ENCODE measurements at regions not wholly inside any gene's neighbourhood (a gene's known extent, or its start where the extent isn't known, plus 50 kb on each side); places are given as distances from the start of the nearest gene placed in this dataset.

GRCh38 chr1:38287547-38287946 is 241.0 kb upstream of the POU3F1 start:
- no peak overlapping the region for H3T11ph ChIP-seq (ENCODE audit: low read length)
- H3K36me3 Mint-ChIP-seq (ENCODE audit: insufficient read depth in 1 of 3, low read depth in 3 of 3): peaks cover 0 to 2% (median 0%) of the 10 kb centered on the region in 3 experiments; a peak in 2 of 7 replicates

More at GRCh38 chr1:38287547-38287946, 241.0 kb upstream of the POU3F1 start:
- H4K91ac ChIP-seq (ENCODE audit: insufficient read length, low read depth, low read length): no peak overlapping the region
- Mint-ChIP-seq H3K4me1 (peaks cover 56 to 65% of the 10 kb centered on the region in 2 experiments), H3K4me3 (no peak overlapping the region), H3K9me3 (no peaks in the 10 kb centered on the region), H3K27ac (no peak overlapping the region; a peak in 1 of 7 replicates), H3K27me3 (ENCODE audit: low read depth) (peaks cover 8% of the 10 kb centered on the region)
- no peaks in the 10 kb centered on the region for H3K23me2 ChIP-seq (ENCODE audit: insufficient read length, low read depth, low read length, poor library complexity, severe bottlenecking)
- no peak overlapping the region for H3K27ac ChIP-seq (ENCODE audit: insufficient read length, low read depth, low read length)
- H3K9me3 ChIP-seq (ENCODE audit: control insufficient read depth, low read depth, low read length): no peaks in the 10 kb centered on the region
- H3K79me2 ChIP-seq (ENCODE audit: insufficient read depth, low read length): no peaks in the 10 kb centered on the region
- DNase-seq: no peak
- no peak overlapping the region for H2BK5ac ChIP-seq (ENCODE audit: insufficient read length, low read length)
- no peaks in the 10 kb centered on the region for H3K27me3 ChIP-seq (ENCODE audit: insufficient read depth, low read length)
- no peak overlapping the region for H2BK120ac ChIP-seq (ENCODE audit: low read depth, low read length, poor library complexity, severe bottlenecking)
- H2BK15ac ChIP-seq (ENCODE audit: low read depth, low read length): no peak overlapping the region
- no peak overlapping the region for H2BK12ac ChIP-seq (ENCODE audit: insufficient read length, low read depth, low read length)
- TF ChIP-seq CTCF (conservative IDR thresholded peaks at IDR 0.05): no peak
- no peak overlapping the region for H2BK20ac ChIP-seq (ENCODE audit: low read depth, low read length, poor library complexity, severe bottlenecking)
- H4K8ac ChIP-seq (replicated peaks; ENCODE audit: insufficient read length, low read depth, low read length): no peak overlapping the region
- H2AK5ac ChIP-seq (ENCODE audit: insufficient read length, low read length): no peak overlapping the region
- H3K4me1 ChIP-seq (ENCODE audit: insufficient read depth, low read length): no peaks in the 10 kb centered on the region; the same call in 1 of the 2 replicates
- WGBS (ENCODE audit: extremely low coverage, insufficient read length, low lambda C conversion rate): no CpG with 5 or more reads among the region's 3 CpGs
- no peaks in the 10 kb centered on the region for H4K20me1 ChIP-seq (ENCODE audit: control insufficient read depth, insufficient read depth, insufficient read length)
- no peak overlapping the region for H3K9ac ChIP-seq (ENCODE audit: extremely low read depth, insufficient read length, low read length)
- no peak overlapping the region for H3K4ac ChIP-seq (ENCODE audit: low read depth, low read length)
- H3K14ac ChIP-seq (ENCODE audit: insufficient read depth, low read length): no peak overlapping the region
- no peak overlapping the region for H4K5ac ChIP-seq (ENCODE audit: insufficient read length, low read depth, low read length)
- no peak overlapping the region for H3K56ac ChIP-seq (ENCODE audit: insufficient read length, low read depth, low read length)
- H3K18ac ChIP-seq (ENCODE audit: insufficient read length, low read depth, low read length): no peak overlapping the region
- H2AFZ ChIP-seq (ENCODE audit: low read length): no peak overlapping the region
- H3K79me1 ChIP-seq (ENCODE audit: insufficient read depth, low read depth, low read length, poor library complexity, severe bottlenecking): no peaks in the 10 kb centered on the region
- no peak overlapping the region for H3K23ac ChIP-seq (ENCODE audit: insufficient read length, low read depth, low read length)
- no peak overlapping the region for H3K4me2 ChIP-seq (ENCODE audit: insufficient read depth, insufficient read length, low read length)

Measured in H9 (cell line).